Tibial artery (tissue), 4 donors: ENCODE measurements at regions not wholly inside any gene's neighbourhood (a gene's known extent, or its start where the extent isn't known, plus 50 kb on each side); places are given as distances from the start of the nearest gene placed in this dataset.

Experiments used
- DNase-seq, 2 donors: peaks; one replicate each; pipeline ENCODE4 v3.0.0-alpha.2; 2019
- H3K27ac ChIP-seq, 2 donors: fragments of 200-600 bp; sonication (generic) in 1 of 2; 1 replicate in 1 of 2; 2 replicates in 1 of 2; pipeline ENCODE4 v1.5.1; 2018 to 2019; ENCODE audit warnings: mild to moderate bottlenecking in 1 of 2
- H3K27me3 ChIP-seq, 2 donors: fragments of 200-600 bp; sonication (generic) in 1 of 2; one replicate each; pipeline versions ENCODE4 v1.5.1 to v1.6.0; 2016 to 2019
- H3K36me3 ChIP-seq, 3 donors: fragments of 200-600 bp; sonication (generic) in 2 of 3; one replicate each; pipeline ENCODE4 v1.5.1; 2016 to 2019; ENCODE audit warnings: mild to moderate bottlenecking in 2 of 3
- H3K4me1 ChIP-seq, 4 donors: fragments of 200-600 bp; sonication (generic) in 2 of 4; 1 replicate in 3 of 4; 2 replicates in 1 of 4; pipeline ENCODE4 v1.5.1; 2016 to 2019
- H3K4me3 ChIP-seq, 2 donors: fragments of 200-600 bp; sonication (generic) in 1 of 2; 1 replicate in 1 of 2; 2 replicates in 1 of 2; pipeline ENCODE4 v1.5.1; 2018 to 2019; ENCODE audit warnings: mild to moderate bottlenecking in 2 of 2
- H3K9me3 ChIP-seq, 3 donors: fragments of 200-600 bp; sonication (generic) in 1 of 3; one replicate each; pipeline ENCODE4 v1.5.1; 2016 to 2019
- intact Hi-C: fragments of 100-400 bp; cut with DNase I; formaldehyde crosslinking; loops from one replicate; pipeline ENCODE4 v1.15.0; 2023; ENCODE audit warnings: low total_unique reads
- TF ChIP-seq, protein P1 (sequence below), 2 experiments: fragments of 200-600 bp in 1 of 2; fragments of 450-650 bp in 1 of 2; IDR thresholded peaks; one replicate each; pipeline ENCODE4 v1.5.1; 2017 to 2019; ENCODE audit warnings: antibody characterized with exemption in 2 of 2, mild to moderate bottlenecking in 1 of 2, moderate library complexity in 1 of 2

DNA sequence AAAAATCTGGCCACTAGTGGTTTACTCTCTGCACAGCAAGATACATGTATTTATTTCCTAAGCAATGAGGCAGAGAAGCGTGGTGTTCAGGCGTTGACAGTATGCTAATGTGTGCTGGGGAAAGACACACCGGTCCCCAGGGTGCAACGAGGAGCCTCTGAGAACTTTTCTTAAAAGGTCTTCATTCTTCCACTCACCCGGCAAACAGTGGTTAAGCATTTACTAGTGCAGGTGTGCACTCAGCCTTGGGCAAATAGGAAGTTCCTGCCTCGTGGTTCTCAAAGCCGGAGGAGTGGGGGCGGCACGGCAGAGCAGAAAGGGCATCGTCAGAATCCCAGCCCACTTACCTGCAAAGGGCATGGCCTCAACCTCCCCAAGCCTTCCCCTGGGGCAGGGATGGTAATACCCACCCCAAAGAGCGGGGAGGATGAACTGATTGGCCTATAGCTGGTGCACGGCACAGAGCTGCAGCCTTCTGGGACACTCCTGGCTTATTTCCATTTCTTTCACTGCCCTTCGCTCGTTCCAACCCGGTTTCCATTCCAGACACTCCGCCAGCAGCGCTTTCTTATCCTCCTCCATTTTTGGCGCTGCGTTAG lies 184.3 kb upstream of the CTBP2 start:
- Histone ChIP-seq H3K27ac (no peak overlapping the region), H3K27me3 (peaks cover 0 to 3% of the 10 kb centered on the region in 2 donors), H3K9me3 (no peaks in the 10 kb centered on the region), H3K4me1 (no peaks in the 10 kb centered on the region), H3K36me3 (no peaks in the 10 kb centered on the region), H3K4me3 (no peak overlapping the region)
- no peak for DNase-seq
- TF ChIP-seq, protein P1, sequence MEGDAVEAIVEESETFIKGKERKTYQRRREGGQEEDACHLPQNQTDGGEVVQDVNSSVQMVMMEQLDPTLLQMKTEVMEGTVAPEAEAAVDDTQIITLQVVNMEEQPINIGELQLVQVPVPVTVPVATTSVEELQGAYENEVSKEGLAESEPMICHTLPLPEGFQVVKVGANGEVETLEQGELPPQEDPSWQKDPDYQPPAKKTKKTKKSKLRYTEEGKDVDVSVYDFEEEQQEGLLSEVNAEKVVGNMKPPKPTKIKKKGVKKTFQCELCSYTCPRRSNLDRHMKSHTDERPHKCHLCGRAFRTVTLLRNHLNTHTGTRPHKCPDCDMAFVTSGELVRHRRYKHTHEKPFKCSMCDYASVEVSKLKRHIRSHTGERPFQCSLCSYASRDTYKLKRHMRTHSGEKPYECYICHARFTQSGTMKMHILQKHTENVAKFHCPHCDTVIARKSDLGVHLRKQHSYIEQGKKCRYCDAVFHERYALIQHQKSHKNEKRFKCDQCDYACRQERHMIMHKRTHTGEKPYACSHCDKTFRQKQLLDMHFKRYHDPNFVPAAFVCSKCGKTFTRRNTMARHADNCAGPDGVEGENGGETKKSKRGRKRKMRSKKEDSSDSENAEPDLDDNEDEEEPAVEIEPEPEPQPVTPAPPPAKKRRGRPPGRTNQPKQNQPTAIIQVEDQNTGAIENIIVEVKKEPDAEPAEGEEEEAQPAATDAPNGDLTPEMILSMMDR (IDR thresholded peaks at IDR 0.05), result no peak
- intact Hi-C loops, result loop anchor here (10.0 kb wide), 1 partner anchor 350 kb away; no protein-coding TSS in a partner anchor

DNA sequence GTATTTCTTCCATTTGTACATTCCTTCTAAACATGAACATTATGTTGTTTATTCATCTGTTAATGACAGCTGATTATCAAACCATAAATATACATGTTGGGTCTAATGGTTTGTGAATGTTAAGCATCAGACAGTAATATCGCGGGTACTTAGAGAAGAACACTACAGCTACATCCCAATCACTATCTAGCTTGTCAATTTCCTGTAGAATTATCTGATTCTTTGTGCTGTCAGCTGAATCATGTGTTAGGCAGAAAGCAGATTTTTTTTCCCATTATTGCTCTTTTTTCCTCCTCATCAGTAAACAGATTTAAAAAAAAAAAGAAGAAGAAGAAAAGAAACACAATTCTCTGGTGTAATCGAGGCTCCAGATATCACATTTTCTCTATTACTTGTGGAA lies 183.6 kb upstream of the CTBP2 start:
- DNase-seq, result no peak
- H3K9me3 ChIP-seq, result no peaks in the 10 kb centered on the region
- TF ChIP-seq, protein P1 (IDR thresholded peaks at IDR 0.05), result no peak
- no peaks in the 10 kb centered on the region for H3K36me3 ChIP-seq
- intact Hi-C loops, result loop anchor here (10.0 kb wide), 1 partner anchor 349 kb away; no protein-coding TSS in a partner anchor
- no peak overlapping the region for H3K27ac ChIP-seq
- H3K27me3 ChIP-seq, result peaks cover 0 to 2% of the 10 kb centered on the region in 2 donors
- no peaks in the 10 kb centered on the region for H3K4me1 ChIP-seq
- no peak overlapping the region for H3K4me3 ChIP-seq

DNA sequence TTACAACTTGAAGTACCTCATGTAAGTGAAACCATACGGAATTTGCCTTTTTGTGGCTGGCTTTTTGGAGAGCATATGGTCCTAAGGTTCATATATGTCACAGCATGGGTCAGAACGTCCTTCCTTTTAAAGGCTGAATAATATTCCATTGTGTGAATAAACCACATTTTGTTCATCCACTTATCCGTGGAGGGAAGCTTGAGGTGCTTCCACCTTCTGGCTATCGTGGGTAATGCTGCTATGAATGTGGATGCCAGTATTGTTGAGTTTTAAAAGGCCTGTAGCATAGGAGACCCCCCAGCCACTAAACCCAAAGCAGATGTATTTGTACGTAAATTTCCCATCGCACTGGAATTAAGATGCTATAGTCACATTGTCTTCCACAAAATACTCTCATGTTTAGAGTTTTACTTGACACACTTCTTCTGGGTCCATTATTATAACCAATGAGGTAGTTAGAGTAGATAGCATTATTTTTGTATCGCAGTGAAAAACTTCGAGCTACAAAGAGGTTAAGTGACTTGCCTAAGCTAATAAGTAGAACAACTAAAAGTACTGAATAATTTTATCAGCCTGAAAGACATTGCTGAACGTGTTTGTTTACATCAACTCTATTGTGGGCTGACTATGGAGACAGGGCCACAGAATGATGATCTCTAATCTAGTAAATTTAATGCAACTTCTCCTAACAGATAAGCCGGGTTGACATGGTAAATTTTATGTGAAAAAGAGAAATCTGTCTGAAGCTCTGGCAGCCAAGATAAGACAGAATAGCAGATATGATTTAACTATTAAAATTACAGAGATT lies 183.0 kb upstream of the CTBP2 start:
- Histone ChIP-seq H3K4me1 (no peaks in the 10 kb centered on the region), H3K4me3 (no peak overlapping the region), H3K36me3 (no peaks in the 10 kb centered on the region), H3K27me3 (no peaks in the 10 kb centered on the region), H3K27ac (no peak overlapping the region), H3K9me3 (no peaks in the 10 kb centered on the region)
- no peak for DNase-seq
- intact Hi-C loops, result loop anchor here (10.0 kb wide), 1 partner anchor 349 kb away; no protein-coding TSS in a partner anchor
- TF ChIP-seq, protein P1 (IDR thresholded peaks at IDR 0.05), result peak; percentile 45 to 54

DNA sequence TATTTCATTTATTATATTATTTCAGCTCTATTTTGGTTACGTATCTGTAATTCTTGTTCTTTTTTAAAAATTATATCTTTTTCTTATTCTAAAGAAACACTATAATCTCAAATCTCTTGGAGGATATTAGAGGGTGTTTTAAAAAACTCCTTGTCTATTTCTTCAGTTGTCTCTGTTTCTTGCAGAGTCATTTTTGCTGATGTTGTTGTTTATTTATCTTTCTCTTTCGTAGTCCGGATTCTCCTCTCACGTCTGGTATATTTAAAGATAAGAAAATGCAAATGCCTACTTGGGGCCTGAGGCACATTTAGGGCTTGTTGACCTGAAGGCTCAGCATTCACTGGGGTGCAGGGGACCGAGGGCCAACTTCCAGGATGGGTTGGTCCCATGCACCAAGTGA lies 181.2 kb upstream of the CTBP2 start:
- TF ChIP-seq, protein P1 (IDR thresholded peaks at IDR 0.05), result no peak
- no peak for DNase-seq
- no peaks in the 10 kb centered on the region for H3K36me3 ChIP-seq
- no peaks in the 10 kb centered on the region for H3K27me3 ChIP-seq
- H3K9me3 ChIP-seq, result no peaks in the 10 kb centered on the region
- no peak overlapping the region for H3K27ac ChIP-seq
- H3K4me1 ChIP-seq, result no peaks in the 10 kb centered on the region
- intact Hi-C loops, result loop anchor here (10.0 kb wide), 1 partner anchor 347 kb away; no protein-coding TSS in a partner anchor
- no peak overlapping the region for H3K4me3 ChIP-seq

DNA sequence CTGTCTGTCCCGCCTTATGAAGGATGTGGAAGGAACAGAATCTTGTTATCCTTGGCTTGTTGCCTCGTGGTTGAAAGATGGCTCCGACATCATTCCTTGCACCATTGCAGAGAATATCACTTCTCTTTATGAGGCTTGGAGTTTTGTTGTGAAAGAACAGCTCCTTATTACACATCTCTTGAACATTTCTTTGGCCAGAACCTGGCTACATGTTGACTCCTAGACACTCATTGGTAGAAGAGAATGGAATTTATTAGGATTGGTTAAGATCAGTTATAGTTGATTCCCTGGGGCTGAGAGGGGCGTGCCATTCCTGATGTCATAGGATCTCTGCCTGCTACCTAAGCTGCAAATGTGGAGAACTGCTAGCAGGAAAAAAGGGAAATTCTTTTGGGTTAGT lies 180.5 kb upstream of the CTBP2 start:
- Histone ChIP-seq H3K36me3 (no peaks in the 10 kb centered on the region), H3K4me3 (no peak overlapping the region), H3K27me3 (no peaks in the 10 kb centered on the region), H3K27ac (no peak overlapping the region), H3K4me1 (no peaks in the 10 kb centered on the region), H3K9me3 (no peaks in the 10 kb centered on the region)
- TF ChIP-seq, protein P1 (IDR thresholded peaks at IDR 0.05), result no peak
- intact Hi-C loops, result loop anchor here (10.0 kb wide), 1 partner anchor 346 kb away; no protein-coding TSS in a partner anchor
- DNase-seq, result no peak
